DMS114 treated with DMSO at 0.1 percent for 48 hours (cell line): ENCODE measurements at regions not wholly inside any gene's neighbourhood (a gene's known extent, or its start where the extent isn't known, plus 50 kb on each side); places are given as distances from the start of the nearest gene placed in this dataset.

Experiments used
- DNase-seq: peaks from one replicate; lab custom pipeline; 2025; ENCODE audit not compliant: unreplicated experiment; lab: John Stamatoyannopoulos, UW

- no peak for DNase-seq
Measured at GRCh38 chr15:31550211-31550977, 223.8 kb downstream of the KLF13 start.

- no peak for DNase-seq
Measured at GRCh38 chr15:31551323-31551722, 224.7 kb downstream of the KLF13 start.

GRCh38 chr15:31552482-31553099 is 226.0 kb downstream of the KLF13 start:
- DNase-seq: no peak

GRCh38 chr15:31554261-31554660 is 227.6 kb downstream of the KLF13 start:
- DNase-seq: no peak

- no peak for DNase-seq
Measured at GRCh38 chr15:31555022-31555421, 228.4 kb downstream of the KLF13 start.

- DNase-seq: no peak
Measured at GRCh38 chr15:31556494-31557150, 230.0 kb downstream of the KLF13 start.

GRCh38 chr15:31557899-31558298 is 231.3 kb downstream of the KLF13 start:
- no peak for DNase-seq

GRCh38 chr15:31558840-31559239 is 232.2 kb downstream of the KLF13 start:
- DNase-seq: no peak

- DNase-seq: no peak
Measured at GRCh38 chr15:31559786-31560185, 233.2 kb downstream of the KLF13 start.

- no peak for DNase-seq
Measured at GRCh38 chr15:31560643-31561042, 234.0 kb downstream of the KLF13 start.

GRCh38 chr15:31561156-31561555 is 234.5 kb downstream of the KLF13 start:
- no peak for DNase-seq

- no peak for DNase-seq
Measured at GRCh38 chr15:31563001-31563400, 236.4 kb downstream of the KLF13 start.

GRCh38 chr15:31563421-31563820 is 236.8 kb downstream of the KLF13 start:
- DNase-seq: no peak

- DNase-seq: no peak
Measured at GRCh38 chr15:31567861-31568260, 241.2 kb downstream of the KLF13 start.

GRCh38 chr15:31569836-31570235 is 243.2 kb downstream of the KLF13 start:
- no peak for DNase-seq

- no peak for DNase-seq
Measured at GRCh38 chr15:31570591-31570990, 244.0 kb downstream of the KLF13 start.

- no peak for DNase-seq
Measured at GRCh38 chr15:31571676-31572075, 245.0 kb downstream of the KLF13 start.

- DNase-seq: no peak
Measured at GRCh38 chr15:31573759-31574158, 247.1 kb downstream of the KLF13 start.

- no peak for DNase-seq
Measured at GRCh38 chr15:31574766-31575165, 248.1 kb downstream of the KLF13 start.

GRCh38 chr15:31577108-31577507 is 250.5 kb downstream of the KLF13 start:
- DNase-seq: no peak

- DNase-seq: no peak
Measured at GRCh38 chr15:31579282-31579681, 252.6 kb downstream of the KLF13 start.

- no peak for DNase-seq
Measured at GRCh38 chr15:31579976-31580375, 253.3 kb downstream of the KLF13 start.
